Testis (tissue), 2 donors: ENCODE measurements at regions not wholly inside any gene's neighbourhood (a gene's known extent, or its start where the extent isn't known, plus 50 kb on each side); places are given as distances from the start of the nearest gene placed in this dataset.

Source experiments
- CTCF ChIP-seq, 3 experiments: fragments of 450-650 bp in 2 of 3; fragments of 200-600 bp in 1 of 3; sonication (generic) in 1 of 3; IDR thresholded peaks; one replicate each; pipeline ENCODE4 v1.5.1; 2016 to 2019; ENCODE audit warnings: antibody characterized with exemption in 3 of 3, mild to moderate bottlenecking in 2 of 3, moderate library complexity in 1 of 3
- POLR2A ChIP-seq: fragments of 450-650 bp; IDR thresholded peaks from one replicate; pipeline ENCODE4 v1.6.1; 2017; ENCODE audit warnings: antibody characterized with exemption, mild to moderate bottlenecking, moderate library complexity

- TF ChIP-seq CTCF (IDR thresholded peaks at IDR 0.05) = no peak
- no peak for TF ChIP-seq POLR2A
These were observed 192.2 kb downstream of the ADGRA3 start for GRCh38 chr4:22323691-22324090.
